Urothelium cell line (cell line): ENCODE measurements at regions not wholly inside any gene's neighbourhood (a gene's known extent, or its start where the extent isn't known, plus 50 kb on each side); places are given as distances from the start of the nearest gene placed in this dataset.

Source experiments
- DNase-seq: peaks from one replicate; pipeline ENCODE4 v3.0.0; 2011; ENCODE audit warnings: low spot score, mixed read lengths
- FAIRE-seq: peaks from 2 replicates; lab custom pipeline; 2011; peaks lifted over from hg19 to GRCh38; lab: Jason Lieb, UNC

- DNase-seq (no peak), FAIRE-seq (no peak)
Observed at GRCh38 chr6:159487636-159488035, 205.4 kb downstream of the SOD2 start.

DNA sequence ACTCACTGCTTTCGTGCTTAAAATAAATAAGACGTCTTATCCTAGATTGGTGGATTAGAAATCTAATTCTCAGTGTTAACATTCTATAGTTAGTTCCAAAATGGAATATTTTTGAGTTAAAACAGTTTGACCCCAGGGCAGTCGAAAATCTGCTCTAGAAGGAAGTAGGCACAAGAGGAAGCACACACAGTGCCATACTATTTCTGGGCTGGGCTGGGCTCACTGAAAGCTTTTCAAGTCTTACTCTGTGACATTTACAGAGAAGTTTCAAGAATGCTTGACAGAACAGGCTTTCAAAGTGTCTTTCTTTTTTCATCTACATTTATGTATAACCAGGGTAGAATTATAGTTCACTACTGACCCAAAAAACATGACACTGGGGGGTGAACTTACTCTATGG, 209.8 kb downstream of the SOD2 start:
- FAIRE-seq (no peak), DNase-seq (no peak)

GRCh38 chr6:159481897-159482296, 211.1 kb downstream of the SOD2 start:
- no peak for FAIRE-seq
- DNase-seq: no peak

- FAIRE-seq (no peak), DNase-seq (no peak)
Observed at GRCh38 chr6:159480471-159480870, 212.6 kb downstream of the SOD2 start.

GRCh38 chr6:159479146-159479545, 213.9 kb downstream of the SOD2 start:
- DNase-seq (no peak), FAIRE-seq (no peak)

GRCh38 chr6:159473475-159474263, 219.4 kb downstream of the SOD2 start:
- DNase-seq: no peak
- no peak for FAIRE-seq

GRCh38 chr6:159470397-159470796, 222.6 kb downstream of the SOD2 start:
- DNase-seq (no peak), FAIRE-seq (no peak)

DNA sequence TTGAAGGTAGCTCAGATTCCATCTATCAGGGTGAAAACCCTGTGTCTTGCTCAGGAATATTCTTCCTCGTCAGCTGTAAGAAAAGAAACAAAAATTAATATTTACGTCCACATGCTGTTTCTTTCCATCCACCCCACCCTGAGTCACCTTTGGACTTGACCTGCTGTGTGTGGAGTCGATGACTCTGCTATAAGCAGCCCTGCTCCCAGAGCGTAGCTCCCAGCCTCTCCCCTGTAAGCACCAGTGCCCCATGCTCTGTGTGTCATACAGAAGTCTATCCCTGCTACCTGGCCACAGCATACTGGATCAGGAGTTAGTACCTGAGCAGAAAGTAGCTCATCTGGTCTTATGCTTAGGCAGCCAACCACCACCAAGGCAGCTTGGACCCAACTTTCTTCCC, 223.6 kb downstream of the SOD2 start:
- DNase-seq: no peak
- no peak for FAIRE-seq

- DNase-seq: no peak
- no peak for FAIRE-seq
Observed at GRCh38 chr6:159468994-159469393, 224.0 kb downstream of the SOD2 start.

DNA sequence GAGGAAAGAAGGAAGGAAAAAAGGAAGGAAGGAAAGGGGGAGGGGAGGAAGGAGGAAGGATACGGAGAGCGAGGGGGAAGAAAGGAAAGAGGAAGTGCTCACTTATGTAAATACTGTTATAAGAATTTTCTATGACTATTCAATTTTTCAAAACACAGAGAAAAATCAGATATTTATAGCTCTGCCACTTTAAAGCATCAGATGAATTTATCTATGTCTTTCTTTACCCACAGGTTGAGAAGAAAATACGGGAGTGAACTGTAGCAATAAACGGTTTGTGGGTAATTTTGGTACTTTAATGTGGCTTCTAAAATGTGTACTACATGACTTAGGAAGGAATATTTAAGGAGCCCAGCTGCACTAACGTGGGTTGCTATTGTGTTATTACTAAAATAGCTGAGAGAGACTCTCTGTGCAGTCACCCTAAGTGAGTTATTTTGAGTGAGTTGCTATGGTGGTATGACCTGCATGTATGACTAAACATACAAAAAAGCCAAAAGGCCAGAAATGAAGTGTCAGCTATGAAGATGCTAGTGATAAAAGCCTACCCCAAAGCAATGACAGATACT, 225.5 kb downstream of the SOD2 start:
- no peak for FAIRE-seq
- no peak for DNase-seq

GRCh38 chr6:159466926-159467325, 226.1 kb downstream of the SOD2 start:
- FAIRE-seq (no peak), DNase-seq (no peak)

GRCh38 chr6:159464816-159465215, 228.2 kb downstream of the SOD2 start:
- no peak for FAIRE-seq
- DNase-seq: no peak

- DNase-seq (no peak), FAIRE-seq (no peak)
Observed at GRCh38 chr6:159463119-159463829, 229.8 kb downstream of the SOD2 start.

GRCh38 chr6:159462431-159462830, 230.6 kb downstream of the SOD2 start:
- FAIRE-seq (no peak), DNase-seq (no peak)

- DNase-seq (no peak), FAIRE-seq (no peak)
Observed at GRCh38 chr6:159461998-159462397, 231.0 kb downstream of the SOD2 start.

- FAIRE-seq (no peak), DNase-seq (peak; percentile 45)
Observed at GRCh38 chr6:159461266-159461665, 231.8 kb downstream of the SOD2 start.

DNA sequence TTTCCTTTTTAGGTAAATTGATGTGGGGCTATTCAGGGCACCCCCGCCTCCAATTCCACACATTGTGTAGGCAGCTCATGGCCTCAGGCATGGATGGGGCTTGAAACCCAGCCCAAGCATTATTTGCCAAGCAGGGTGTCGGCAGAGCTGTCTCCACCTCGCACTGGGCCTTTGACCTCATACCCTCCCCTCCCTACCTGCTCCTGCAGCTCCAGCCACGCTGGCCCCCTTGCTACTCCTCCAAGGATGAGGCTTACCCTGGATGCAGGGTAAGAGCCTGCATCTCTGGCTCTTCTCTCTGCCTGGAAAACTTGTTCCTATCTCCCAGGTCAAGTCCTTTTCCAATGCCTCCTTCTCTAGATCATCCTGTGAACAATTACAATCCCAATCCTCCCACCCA, 232.6 kb downstream of the SOD2 start:
- no peak for FAIRE-seq
- no peak for DNase-seq

- FAIRE-seq: no peak
- no peak for DNase-seq
Observed at GRCh38 chr6:159456349-159456748, 236.7 kb downstream of the SOD2 start.

- peak; percentile 79 for FAIRE-seq
- no peak for DNase-seq
Observed at GRCh38 chr6:159455700-159456274, 237.3 kb downstream of the SOD2 start.

DNA sequence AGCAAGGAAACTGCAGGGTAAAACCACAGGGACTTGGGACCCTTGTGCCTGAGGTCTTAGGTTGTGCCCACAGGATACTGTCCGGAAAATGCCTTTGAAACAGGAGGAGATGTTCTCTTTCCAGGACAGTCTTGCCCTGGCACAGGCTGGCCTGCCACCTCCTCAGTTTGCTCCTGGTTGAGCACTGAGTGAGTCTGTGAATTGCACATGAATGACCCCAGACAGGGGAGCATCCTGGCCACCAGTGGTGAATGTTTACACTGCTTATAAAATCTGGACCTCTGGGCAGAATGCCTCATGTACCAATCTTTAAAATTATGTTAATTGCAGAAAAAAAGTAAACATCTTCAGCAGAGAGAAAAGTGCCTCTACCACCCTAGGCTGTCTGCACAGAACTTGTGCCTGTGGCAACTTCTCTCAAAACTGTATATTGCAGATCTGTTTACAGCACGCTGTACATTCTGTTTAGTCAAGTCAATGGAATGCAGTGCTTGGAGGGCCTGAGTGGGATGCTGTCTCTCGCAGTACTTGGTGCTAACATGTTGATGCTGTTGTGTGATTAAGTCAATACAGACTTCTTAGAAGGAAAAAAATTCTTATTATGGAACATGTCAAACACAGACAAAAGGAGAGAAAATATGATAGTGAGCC, 242.1 kb downstream of the SOD2 start:
- FAIRE-seq: no peak
- DNase-seq: peak; percentile 31

- FAIRE-seq (no peak), DNase-seq (no peak)
Observed at GRCh38 chr6:159446340-159446739, 246.7 kb downstream of the SOD2 start.
